ENCODE measurements at regions not wholly inside any gene's neighbourhood (a gene's known extent, or its start where the extent isn't known, plus 50 kb on each side); places are given as distances from the start of the nearest gene placed in this dataset.

DNA sequence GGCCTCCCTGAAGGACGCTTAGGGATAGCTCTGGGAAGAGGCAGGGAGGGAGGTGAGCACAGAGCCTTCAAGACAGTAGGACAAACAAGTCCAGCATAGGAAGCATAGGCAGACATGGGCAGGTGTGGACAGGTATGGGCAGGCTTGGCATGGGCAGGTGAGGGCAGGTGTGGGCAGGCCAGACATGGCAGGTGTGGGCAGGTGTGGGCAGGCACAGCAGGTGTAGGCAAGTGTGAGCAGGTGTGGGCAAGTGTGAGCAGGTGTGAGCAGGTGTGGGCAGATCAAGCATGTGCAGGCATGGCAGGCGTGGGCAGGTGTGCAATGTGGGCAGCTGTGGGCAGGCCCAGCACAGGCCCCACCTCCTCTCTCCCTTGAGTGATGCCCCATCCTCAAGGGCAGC is 148.8 kb upstream of the ZMIZ1 start:
- TF ChIP-seq POLR2AphosphoS5 (IDR thresholded peaks at IDR 0.05; ENCODE audit: borderline replicate concordance, low read depth, low read length) (no peak), EZH2 (IDR thresholded peaks at IDR 0.05) (no peak), FOXP2 (optimal IDR thresholded peaks at IDR 0.05; ENCODE audit: control extremely low read depth, extremely low read length, insufficient read depth) (no peak)

All from SK-N-MC (cell line).